Esophagus (tissue), 2 donors: ENCODE measurements at regions not wholly inside any gene's neighbourhood (a gene's known extent, or its start where the extent isn't known, plus 50 kb on each side); places are given as distances from the start of the nearest gene placed in this dataset.

Experiments used
- H3K27ac ChIP-seq, 2 donors: one replicate each; pipeline ENCODE4 v1.5.1; 2013; ENCODE audit warnings: low read depth in 2 of 2, mild to moderate bottlenecking in 2 of 2, inconsistent platforms in 1 of 2, low read length in 1 of 2, moderate library complexity in 1 of 2
- H3K27me3 ChIP-seq, 2 donors: one replicate each; pipeline ENCODE4 v1.6.1; 2013; ENCODE audit warnings: low read length in 2 of 2, control low read depth in 1 of 2, mild to moderate bottlenecking in 1 of 2; ENCODE audit not compliant: insufficient read depth in 2 of 2, control insufficient read depth in 1 of 2
- H3K36me3 ChIP-seq, 2 donors: one replicate each; pipeline ENCODE4 v1.6.1; 2013; ENCODE audit warnings: low read length in 1 of 2; ENCODE audit not compliant: control insufficient read depth in 2 of 2, insufficient read depth in 2 of 2
- H3K4me1 ChIP-seq, 2 donors: one replicate each; pipeline ENCODE4 v1.6.1; 2013; ENCODE audit warnings: low read length in 1 of 2; ENCODE audit not compliant: control insufficient read depth in 2 of 2, insufficient read depth in 2 of 2
- H3K4me3 ChIP-seq, 2 donors: one replicate each; pipeline ENCODE4 v1.5.1; 2013; ENCODE audit warnings: low read length in 2 of 2, mild to moderate bottlenecking in 2 of 2, low read depth in 1 of 2, moderate library complexity in 1 of 2
- H3K9me3 ChIP-seq, 2 donors: one replicate each; pipeline ENCODE4 v1.6.1; 2013; ENCODE audit warnings: mild to moderate bottlenecking in 2 of 2, low read depth in 1 of 2, low read length in 1 of 2, moderate library complexity in 1 of 2; ENCODE audit not compliant: control insufficient read depth in 2 of 2, insufficient read depth in 1 of 2
- WGBS, 2 donors: extraction: QIAGEN DNeasy Blood & Tissue Kit; methylation state at CpG; one replicate each; pipeline ENCODE4 v1.1.7; 2013; 5-methylcytosine and 5-hydroxymethylcytosine counted together
- donor health status: healthy with polysubstance abuse.
- donor health status: Bipolar disorder and iron deficiency.

GRCh38 chr12:124504273-124505000 lies 63.0 kb downstream of the NCOR2 start:
- peaks cover 0 to 3% of the 10 kb centered on the region in 2 donors for H3K36me3 ChIP-seq
- peaks cover 12 to 29% of the 10 kb centered on the region in 2 donors for H3K4me1 ChIP-seq
- H3K4me3 ChIP-seq: no peak overlapping the region
- H3K27me3 ChIP-seq: no peaks in the 10 kb centered on the region
- H3K27ac ChIP-seq: no peak overlapping the region
- 58 to 61% methylated on average over 14 of the region's 14 CpGs for WGBS, 2 donors
- peaks cover 0 to 2% of the 10 kb centered on the region in 2 donors for H3K9me3 ChIP-seq

GRCh38 chr12:124503305-124503704 lies 64.1 kb downstream of the NCOR2 start:
- H3K27ac ChIP-seq: no peak overlapping the region

GRCh38 chr12:124502379-124502778 lies 65.0 kb downstream of the NCOR2 start:
- Histone ChIP-seq H3K36me3 (peaks cover 0 to 3% of the 10 kb centered on the region in 2 donors), H3K9me3 (peaks cover 0 to 2% of the 10 kb centered on the region in 2 donors), H3K27me3 (no peaks in the 10 kb centered on the region), H3K4me1 (peaks cover 18 to 24% of the 10 kb centered on the region in 2 donors), H3K4me3 (no peak overlapping the region), H3K27ac (peak overlapping the region in 1 of 2 donors; percentile 25)
- WGBS, 2 donors: 87 to 92% methylated on average over 10 of the region's 10 CpGs

More at GRCh38 chr12:124503305-124503704, 64.1 kb downstream of the NCOR2 start:
- Histone ChIP-seq H3K9me3 (peaks cover 0 to 2% of the 10 kb centered on the region in 2 donors), H3K36me3 (peaks cover 0 to 3% of the 10 kb centered on the region in 2 donors), H3K4me1 (peaks cover 12 to 24% of the 10 kb centered on the region in 2 donors), H3K4me3 (no peak overlapping the region), H3K27me3 (no peaks in the 10 kb centered on the region)
- WGBS, 2 donors: 83 to 97% methylated on average over 9 of the region's 9 CpGs

GRCh38 chr12:124501827-124502226 lies 65.6 kb downstream of the NCOR2 start:
- Histone ChIP-seq H3K4me1 (peaks cover 18 to 28% of the 10 kb centered on the region in 2 donors), H3K27ac (peak overlapping the region in 1 of 2 donors; percentile 25)

GRCh38 chr12:124501112-124501561 lies 66.3 kb downstream of the NCOR2 start:
- Histone ChIP-seq H3K4me3 (no peak overlapping the region), H3K36me3 (peaks cover 0 to 3% of the 10 kb centered on the region in 2 donors), H3K27me3 (no peaks in the 10 kb centered on the region), H3K27ac (peak overlapping the region in 1 of 2 donors; percentile 66), H3K9me3 (peaks cover 0 to 2% of the 10 kb centered on the region in 2 donors), H3K4me1 (peaks cover 18 to 26% of the 10 kb centered on the region in 2 donors)
- 61 to 64% methylated on average over 16 to 17 of the region's 17 CpGs for WGBS, 2 donors

More at GRCh38 chr12:124501827-124502226, 65.6 kb downstream of the NCOR2 start:
- 56 to 62% methylated on average over 16 of the region's 16 CpGs for WGBS, 2 donors
- peaks cover 0 to 3% of the 10 kb centered on the region in 2 donors for H3K36me3 ChIP-seq
- no peaks in the 10 kb centered on the region for H3K27me3 ChIP-seq
- H3K9me3 ChIP-seq: peaks cover 0 to 2% of the 10 kb centered on the region in 2 donors
- H3K4me3 ChIP-seq: no peak overlapping the region

GRCh38 chr12:124499898-124500244 lies 67.5 kb downstream of the NCOR2 start:
- H3K9me3 ChIP-seq: peaks cover 0 to 2% of the 10 kb centered on the region in 2 donors
- H3K4me3 ChIP-seq: no peak overlapping the region
- no peaks in the 10 kb centered on the region for H3K27me3 ChIP-seq
- peaks cover 0 to 6% of the 10 kb centered on the region in 2 donors for H3K36me3 ChIP-seq
- WGBS, 2 donors: 88 to 90% methylated on average over 11 of the region's 11 CpGs
- H3K27ac ChIP-seq: peak overlapping the region in 1 of 2 donors; percentile 42
- peaks cover 16 to 23% of the 10 kb centered on the region in 2 donors for H3K4me1 ChIP-seq

- Histone ChIP-seq H3K9me3 (peaks cover 0 to 2% of the 10 kb centered on the region in 2 donors), H3K27me3 (no peaks in the 10 kb centered on the region), H3K4me3 (no peak overlapping the region), H3K27ac (peak overlapping the region in 1 of 2 donors; percentile 51), H3K36me3 (peaks cover 0 to 11% of the 10 kb centered on the region in 2 donors), H3K4me1 (peaks cover 16 to 21% of the 10 kb centered on the region in 2 donors)
- 85 to 87% methylated on average over 20 of the region's 20 CpGs for WGBS, 2 donors
Observed at GRCh38 chr12:124499190-124499753, 68.1 kb downstream of the NCOR2 start.

- H3K27me3 ChIP-seq: no peaks in the 10 kb centered on the region
- 32 to 40% methylated on average over 23 to 24 of the region's 24 CpGs for WGBS, 2 donors
Observed at GRCh38 chr12:124498275-124499189, 68.9 kb downstream of the NCOR2 start.

GRCh38 chr12:124497658-124498057 lies 69.8 kb downstream of the NCOR2 start:
- H3K27ac ChIP-seq: peak overlapping the region; percentile 1 to 30
- H3K27me3 ChIP-seq: no peaks in the 10 kb centered on the region
- WGBS, 2 donors: 40 to 43% methylated on average over 7 of the region's 7 CpGs
- peaks cover 0 to 18% of the 10 kb centered on the region in 2 donors for H3K36me3 ChIP-seq
- H3K9me3 ChIP-seq: peaks cover 0 to 2% of the 10 kb centered on the region in 2 donors
- H3K4me1 ChIP-seq: peaks cover 17 to 19% of the 10 kb centered on the region in 2 donors
- H3K4me3 ChIP-seq: no peak overlapping the region

More at GRCh38 chr12:124498275-124499189, 68.9 kb downstream of the NCOR2 start:
- H3K36me3 ChIP-seq: peaks cover 0 to 17% of the 10 kb centered on the region in 2 donors
- H3K4me1 ChIP-seq: peaks cover 16 to 21% of the 10 kb centered on the region in 2 donors
- peak overlapping the region; percentile 21 to 57 for H3K27ac ChIP-seq
- H3K9me3 ChIP-seq: peaks cover 0 to 2% of the 10 kb centered on the region in 2 donors
- no peak overlapping the region for H3K4me3 ChIP-seq
